IMR-90 (cell line): ENCODE measurements at regions not wholly inside any gene's neighbourhood (a gene's known extent, or its start where the extent isn't known, plus 50 kb on each side); places are given as distances from the start of the nearest gene placed in this dataset.

Experiments used
- ATAC-seq: fragments of 200-7000 bp; cut with Tn5 transposase; 2 replicates; pipeline ENCODE4 v1.9.1; 2020; ENCODE audit warnings: low read depth, mild to moderate bottlenecking, moderate library complexity
- BruUV-seq: library from RNA; stranded (reverse); fragments of 400-500 nt; replicated peaks from 2 replicates; lab custom pipeline; 2021; lab: Mats Ljungman, UMichigan
- CTCF ChIA-PET: fragments of 300-600 bp; formaldehyde crosslinking; extraction: SDS; loops from one replicate; lab custom pipeline; 2021; ENCODE audit warnings: antibody characterized with exemption; lab: Yijun Ruan, JAX
- POLR2A ChIA-PET: fragments of 300-600 bp; sonication (Branson Sonifier 250); formaldehyde crosslinking; loops from one replicate; lab custom pipeline; 2022; ENCODE audit warnings: antibody characterized with exemption; ENCODE audit not compliant: unreplicated experiment; lab: Charles Lee
- DNase-seq: peaks from one replicate; pipeline ENCODE4 v3.0.0; 2013
- H2AFZ ChIP-seq: replicated peaks from 2 replicates; pipeline ENCODE3; 2013; ENCODE audit warnings: low read length, mild to moderate bottlenecking; ENCODE audit not compliant: poor library complexity
- H2AK5ac ChIP-seq: 2 replicates; pipeline ENCODE4 v1.6.1; 2013; ENCODE audit warnings: low read depth, low read length, inconsistent platforms
- H2AK9ac ChIP-seq: replicated peaks from 2 replicates; pipeline ENCODE3; 2013; ENCODE audit warnings: mild to moderate bottlenecking, low read depth, low read length, moderate library complexity; ENCODE audit not compliant: poor library complexity
- H2BK120ac ChIP-seq: 2 replicates; pipeline ENCODE4 v1.6.1; 2013; ENCODE audit warnings: low read depth, low read length, inconsistent platforms
- H2BK15ac ChIP-seq: 3 replicates; pipeline ENCODE4 v1.6.1; 2013; ENCODE audit warnings: low read depth, low read length, inconsistent platforms
- H2BK20ac ChIP-seq: 2 replicates; pipeline ENCODE4 v1.6.1; 2013; ENCODE audit warnings: low read depth, mild to moderate bottlenecking, inconsistent platforms, low read length, moderate library complexity
- H2BK5ac ChIP-seq: 2 replicates; pipeline ENCODE4 v1.6.1; 2013; ENCODE audit warnings: mild to moderate bottlenecking, low read depth, low read length, inconsistent platforms; ENCODE audit not compliant: poor library complexity, severe bottlenecking
- H3K14ac ChIP-seq: replicated peaks from 2 replicates; pipeline ENCODE4 v1.6.1; 2013; ENCODE audit warnings: low read depth, low read length, inconsistent platforms
- H3K18ac ChIP-seq: 2 replicates; pipeline ENCODE4 v1.6.1; 2013; ENCODE audit warnings: low read depth, low read length, control low read depth
- H3K23ac ChIP-seq: 2 replicates; pipeline ENCODE4 v1.6.1; 2013; ENCODE audit warnings: low read depth, low read length, inconsistent platforms
- H3K27ac ChIP-seq: 2 replicates; pipeline ENCODE4 v1.5.1; 2013; ENCODE audit warnings: mild to moderate bottlenecking, control low read depth, low read length; ENCODE audit not compliant: insufficient read depth
- H3K27me3 ChIP-seq: 2 replicates; pipeline ENCODE4 v1.6.1; 2013; ENCODE audit warnings: low read length; ENCODE audit not compliant: control insufficient read depth, insufficient read depth
- H3K36me3 ChIP-seq: 2 replicates; pipeline ENCODE4 v1.6.1; 2013; ENCODE audit warnings: low read length, mixed read lengths; ENCODE audit not compliant: control insufficient read depth, insufficient read depth
- H3K4ac ChIP-seq: 2 replicates; pipeline ENCODE4 v1.6.1; 2013; ENCODE audit warnings: low read depth, low read length, inconsistent platforms
- H3K4me1 ChIP-seq: 2 replicates; pipeline ENCODE4 v1.6.1; 2013; ENCODE audit warnings: low read length, mixed read lengths; ENCODE audit not compliant: control insufficient read depth, insufficient read depth
- H3K4me2 ChIP-seq: 2 replicates; pipeline ENCODE4 v1.6.1; 2013; ENCODE audit warnings: low read depth, mild to moderate bottlenecking, control low read depth, low read length, moderate library complexity
- H3K4me3 ChIP-seq: 2 replicates; pipeline ENCODE4 v1.5.1; 2013; ENCODE audit warnings: low read depth, mild to moderate bottlenecking, control low read depth, low read length, moderate library complexity; ENCODE audit not compliant: insufficient read depth
- H3K56ac ChIP-seq: 2 replicates; pipeline ENCODE4 v1.6.1; 2013; ENCODE audit warnings: low read length, inconsistent platforms; ENCODE audit not compliant: insufficient read depth; ENCODE audit errors: extremely low read depth
- H3K79me1 ChIP-seq, 2 experiments: 2 replicates each; pipeline ENCODE4 v1.6.1; 2013; ENCODE audit warnings: low read length in 2 of 2, inconsistent platforms in 1 of 2, low read depth in 1 of 2
- H3K9ac ChIP-seq: 2 replicates; pipeline ENCODE4 v1.6.1; 2013; ENCODE audit warnings: low read depth, low read length, control low read depth
- H3K9me1 ChIP-seq: 2 replicates; pipeline ENCODE4 v1.6.1; 2013; ENCODE audit warnings: low read length, inconsistent platforms; ENCODE audit not compliant: insufficient read depth
- H3K9me3 ChIP-seq: 2 replicates; pipeline ENCODE4 v1.6.1; 2013; ENCODE audit warnings: low read length; ENCODE audit not compliant: control insufficient read depth, insufficient read depth
- H4K20me1 ChIP-seq: 2 replicates; pipeline ENCODE4 v1.6.1; 2013; ENCODE audit warnings: low read length, inconsistent platforms; ENCODE audit not compliant: insufficient read depth
- H4K5ac ChIP-seq: 2 replicates; pipeline ENCODE4 v1.6.1; 2013; ENCODE audit warnings: mild to moderate bottlenecking, low read depth, low read length, control low read depth
- H4K8ac ChIP-seq, 2 experiments: 2 replicates each; pipeline ENCODE4 v1.6.1; 2013; ENCODE audit warnings: low read depth in 2 of 2, low read length in 2 of 2, control low read depth in 1 of 2, inconsistent platforms in 1 of 2
- H4K91ac ChIP-seq: 2 replicates; pipeline ENCODE4 v1.6.1; 2013; ENCODE audit warnings: low read depth, low read length, inconsistent platforms; ENCODE audit not compliant: insufficient read depth
- BHLHE40 ChIP-seq: fragments of 150-350 bp; IDR thresholded peaks from 2 replicates; pipeline ENCODE4 v1.6.1; 2016; ENCODE audit warnings: mild to moderate bottlenecking, low read depth, low read length
- CEBPB ChIP-seq: IDR thresholded peaks from 2 replicates; pipeline ENCODE4 v1.6.1; 2012; ENCODE audit warnings: low read depth, low read length, improper control_type of control experiment
- FOS ChIP-seq: fragments of 150-350 bp; IDR thresholded peaks from 2 replicates; pipeline ENCODE4 v1.6.1; 2016; ENCODE audit warnings: low read depth, low read length
- MAFK ChIP-seq: IDR thresholded peaks from 2 replicates; pipeline ENCODE4 v1.6.1; 2012; ENCODE audit warnings: low read depth, low read length, improper control_type of control experiment
- MAZ ChIP-seq: IDR thresholded peaks from 2 replicates; pipeline ENCODE4 v1.6.1; 2012; ENCODE audit warnings: low read depth, mild to moderate bottlenecking, low read length, improper control_type of control experiment, moderate library complexity, borderline replicate concordance
- MXI1 ChIP-seq: IDR thresholded peaks from 2 replicates; pipeline ENCODE4 v1.6.1; 2012; ENCODE audit warnings: low read depth, mild to moderate bottlenecking, low read length, moderate library complexity, borderline replicate concordance
- NFE2L2 ChIP-seq: fragments of 150-350 bp; IDR thresholded peaks from 2 replicates; pipeline ENCODE4 v1.6.1; 2016; ENCODE audit warnings: low read depth, mild to moderate bottlenecking, low read length
- POLR2A ChIP-seq: IDR thresholded peaks from 2 replicates; pipeline ENCODE4 v1.6.1; 2012; ENCODE audit warnings: mild to moderate bottlenecking, low read depth, low read length
- RAD21 ChIP-seq: IDR thresholded peaks from 2 replicates; pipeline ENCODE4 v1.6.1; 2012; ENCODE audit warnings: low read length, improper control_type of control experiment
- RCOR1 ChIP-seq: IDR thresholded peaks from 2 replicates; pipeline ENCODE4 v1.6.1; 2012; ENCODE audit warnings: mild to moderate bottlenecking, low read length, improper control_type of control experiment; ENCODE audit not compliant: insufficient replicate concordance
- RFX5 ChIP-seq: IDR thresholded peaks from 2 replicates; pipeline ENCODE4 v1.8.0; 2012; ENCODE audit warnings: low read depth, mild to moderate bottlenecking, low read length, moderate library complexity
- SMC3 ChIP-seq: fragments of 150-350 bp; IDR thresholded peaks from 2 replicates; pipeline ENCODE4 v1.6.1; 2016; ENCODE audit warnings: low read depth, mild to moderate bottlenecking, antibody characterized with exemption, low read length, moderate library complexity
- WGBS, 2 experiments: methylation state at CpG; one replicate each; pipeline versions ENCODE4 v1.1.5 to v1.1.7; 2013; ENCODE audit warnings: missing lambda C conversion rate in 2 of 2; ENCODE audit not compliant: insufficient read length in 1 of 2; ENCODE audit errors: extremely low coverage in 2 of 2; 5-methylcytosine and 5-hydroxymethylcytosine counted together
- dilution Hi-C: fragments of 300-500 bp; cut with HindIII; formaldehyde crosslinking; loops from one replicate; pipeline ENCODE4 v1.14.3; 2018; ENCODE audit warnings: low sequenced_read_pairs; ENCODE audit not compliant: unreplicated experiment
- in situ Hi-C: fragments of 300-500 bp; cut with MboI; formaldehyde crosslinking; loops from 3 replicates; pipeline ENCODE4 v1.14.3; 2019; ENCODE audit warnings: low sequenced_read_pairs, inconsistent platforms, mixed read lengths
- intact Hi-C: fragments of 100-400 bp; cut with micrococcal nuclease; formaldehyde crosslinking; loops from 2 replicates; pipeline ENCODE4 v1.10.0; 2022
- TF ChIP-seq, protein P1 (sequence below): conservative IDR thresholded peaks from 2 replicates; pipeline ENCODE4 v1.5.1; 2012; ENCODE audit warnings: mild to moderate bottlenecking, low read depth, low read length, improper control_type of control experiment
- TF ChIP-seq, protein P2 (sequence below): fragments of 150-350 bp; IDR thresholded peaks from 2 replicates; pipeline ENCODE4 v1.6.1; 2016; ENCODE audit warnings: low read depth, mild to moderate bottlenecking, low read length, moderate library complexity, borderline replicate concordance

DNA sequence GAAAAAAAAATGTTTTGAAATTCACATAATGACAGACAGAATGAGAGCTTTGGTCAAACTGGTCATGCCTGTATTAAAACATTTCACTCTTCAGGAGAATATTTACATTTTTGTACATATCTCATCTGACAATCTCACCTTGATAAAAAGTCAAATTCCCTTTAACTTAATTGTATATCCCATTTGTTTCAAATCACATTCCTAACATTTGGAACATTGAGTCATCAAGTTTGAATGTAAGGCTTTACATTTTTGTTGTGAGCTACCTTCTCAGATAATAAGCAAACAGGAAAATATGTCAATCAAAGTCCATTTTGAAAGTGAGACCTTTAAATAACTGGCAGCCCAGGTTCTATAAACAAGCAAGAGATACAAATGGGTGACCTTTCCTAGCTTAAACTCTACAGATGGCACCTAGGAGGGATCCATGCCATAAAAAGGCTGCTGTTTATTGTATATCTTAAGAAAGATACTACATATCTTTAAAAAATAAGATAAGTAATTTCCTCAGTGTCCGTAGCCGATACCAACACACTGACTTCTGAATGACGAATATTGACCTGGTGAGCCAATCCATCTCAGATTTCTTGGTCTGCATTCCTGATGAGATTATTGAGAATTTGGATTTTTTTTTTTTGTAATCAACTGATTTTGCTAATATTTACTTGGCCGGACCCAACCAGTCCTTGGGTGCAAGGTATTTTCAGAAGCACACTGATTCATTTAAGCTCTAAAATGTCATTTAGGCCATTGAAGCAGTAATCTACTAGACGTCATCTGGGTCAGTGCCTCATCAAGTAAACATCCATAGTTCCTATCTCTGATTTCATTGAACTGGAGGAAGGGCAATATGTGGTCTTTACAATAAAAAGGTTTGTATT is 259.6 kb downstream of the BTG1 start:
- BruUV-seq: no TSS peak
- dilution Hi-C loops (no loop called here), intact Hi-C loops (loop anchor here (10.0 kb wide), 1 partner anchor 1959 kb away; no protein-coding TSS in a partner anchor), in situ Hi-C loops (no loop called here)
- Histone ChIP-seq H2BK15ac (no peak overlapping the region), H3K9ac (no peak overlapping the region), H3K36me3 (no peaks in the 10 kb centered on the region), H2BK5ac (no peak overlapping the region), H3K4me1 (no peaks in the 10 kb centered on the region), H2AK9ac (no peak overlapping the region), H3K18ac (no peak overlapping the region), H3K56ac (no peak overlapping the region), H2AFZ (no peak overlapping the region), H4K5ac (no peak overlapping the region), H4K8ac (no peak overlapping the region), H3K4me2 (no peak overlapping the region), H2BK120ac (no peak overlapping the region), H2AK5ac (no peak overlapping the region), H3K9me1 (no peaks in the 10 kb centered on the region), H3K27me3 (no peaks in the 10 kb centered on the region), H3K27ac (no peak overlapping the region), H3K4me3 (no peak overlapping the region), H2BK20ac (no peak overlapping the region), H4K20me1 (no peaks in the 10 kb centered on the region), H3K4ac (no peak overlapping the region), H3K23ac (no peak overlapping the region), H4K91ac (no peak overlapping the region; the same call in 1 of the 2 replicates), H3K14ac (no peak overlapping the region), H3K9me3 (no peaks in the 10 kb centered on the region), H3K79me1 (no peaks in the 10 kb centered on the region)
- CTCF ChIA-PET: no interaction called here
- TF ChIP-seq CEBPB (no peak), MAZ (no peak), NFE2L2 (no peak), RAD21 (no peak), RCOR1 (no peak), RFX5 (no peak), MAFK (no peak), FOS (no peak), MXI1 (no peak), POLR2A (no peak), SMC3 (no peak), BHLHE40 (no peak)
- TF ChIP-seq, protein P1, sequence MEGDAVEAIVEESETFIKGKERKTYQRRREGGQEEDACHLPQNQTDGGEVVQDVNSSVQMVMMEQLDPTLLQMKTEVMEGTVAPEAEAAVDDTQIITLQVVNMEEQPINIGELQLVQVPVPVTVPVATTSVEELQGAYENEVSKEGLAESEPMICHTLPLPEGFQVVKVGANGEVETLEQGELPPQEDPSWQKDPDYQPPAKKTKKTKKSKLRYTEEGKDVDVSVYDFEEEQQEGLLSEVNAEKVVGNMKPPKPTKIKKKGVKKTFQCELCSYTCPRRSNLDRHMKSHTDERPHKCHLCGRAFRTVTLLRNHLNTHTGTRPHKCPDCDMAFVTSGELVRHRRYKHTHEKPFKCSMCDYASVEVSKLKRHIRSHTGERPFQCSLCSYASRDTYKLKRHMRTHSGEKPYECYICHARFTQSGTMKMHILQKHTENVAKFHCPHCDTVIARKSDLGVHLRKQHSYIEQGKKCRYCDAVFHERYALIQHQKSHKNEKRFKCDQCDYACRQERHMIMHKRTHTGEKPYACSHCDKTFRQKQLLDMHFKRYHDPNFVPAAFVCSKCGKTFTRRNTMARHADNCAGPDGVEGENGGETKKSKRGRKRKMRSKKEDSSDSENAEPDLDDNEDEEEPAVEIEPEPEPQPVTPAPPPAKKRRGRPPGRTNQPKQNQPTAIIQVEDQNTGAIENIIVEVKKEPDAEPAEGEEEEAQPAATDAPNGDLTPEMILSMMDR: no peak
- TF ChIP-seq, protein P2, sequence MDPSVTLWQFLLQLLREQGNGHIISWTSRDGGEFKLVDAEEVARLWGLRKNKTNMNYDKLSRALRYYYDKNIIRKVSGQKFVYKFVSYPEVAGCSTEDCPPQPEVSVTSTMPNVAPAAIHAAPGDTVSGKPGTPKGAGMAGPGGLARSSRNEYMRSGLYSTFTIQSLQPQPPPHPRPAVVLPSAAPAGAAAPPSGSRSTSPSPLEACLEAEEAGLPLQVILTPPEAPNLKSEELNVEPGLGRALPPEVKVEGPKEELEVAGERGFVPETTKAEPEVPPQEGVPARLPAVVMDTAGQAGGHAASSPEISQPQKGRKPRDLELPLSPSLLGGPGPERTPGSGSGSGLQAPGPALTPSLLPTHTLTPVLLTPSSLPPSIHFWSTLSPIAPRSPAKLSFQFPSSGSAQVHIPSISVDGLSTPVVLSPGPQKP: no peak
- no CpG with 5 or more reads among the region's 5 CpGs for WGBS, 2 experiments
- no peak for ATAC-seq
- POLR2A ChIA-PET: no interaction called here
- DNase-seq: no peak
